ENCODE measurements at regions not wholly inside any gene's neighbourhood (a gene's known extent, or its start where the extent isn't known, plus 50 kb on each side); places are given as distances from the start of the nearest gene placed in this dataset.
A peak's percentile ranks its signal among the peaks of the same experiment; 100 is the strongest.

DNA sequence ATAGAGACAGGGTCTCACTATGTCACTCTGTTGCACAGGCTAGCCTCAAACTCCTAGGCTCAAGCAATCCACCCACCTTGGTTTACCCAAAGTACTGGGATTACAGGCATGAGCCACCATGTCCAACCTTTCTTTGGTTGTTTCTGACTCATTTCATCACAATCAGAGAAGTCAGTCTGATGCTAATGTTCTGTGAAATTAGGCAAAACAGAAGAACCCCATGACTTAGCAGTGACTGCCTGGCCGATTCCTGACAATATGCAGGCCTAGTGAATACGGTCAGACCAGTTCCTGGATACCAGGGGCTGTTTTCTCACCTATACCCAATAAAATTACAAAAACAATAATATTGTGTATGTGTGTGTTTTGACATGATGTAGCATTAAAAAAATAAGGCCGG is 58.8 kb upstream of the BTN3A2 start:
- H3K9me3 Mint-ChIP-seq = peaks cover 0 to 4% (median 0%) of the 10 kb centered on the region in 7 donors
- peaks cover 16 to 23% (median 17%) of the 10 kb centered on the region in 3 donors for H3K4me1 Mint-ChIP-seq
- no peaks in the 10 kb centered on the region for H3K27me3 Mint-ChIP-seq
- H3K27ac Mint-ChIP-seq = peak overlapping the region in 1 of 6 donors; percentile 97
- peaks cover 0 to 11% of the 10 kb centered on the region in 2 donors for H3K36me3 Mint-ChIP-seq
- DNase-seq (no peak), ATAC-seq (ENCODE audit: low read depth in 2 of 2) (no peak)
- no peak overlapping the region for H3K4me3 Mint-ChIP-seq

DNA sequence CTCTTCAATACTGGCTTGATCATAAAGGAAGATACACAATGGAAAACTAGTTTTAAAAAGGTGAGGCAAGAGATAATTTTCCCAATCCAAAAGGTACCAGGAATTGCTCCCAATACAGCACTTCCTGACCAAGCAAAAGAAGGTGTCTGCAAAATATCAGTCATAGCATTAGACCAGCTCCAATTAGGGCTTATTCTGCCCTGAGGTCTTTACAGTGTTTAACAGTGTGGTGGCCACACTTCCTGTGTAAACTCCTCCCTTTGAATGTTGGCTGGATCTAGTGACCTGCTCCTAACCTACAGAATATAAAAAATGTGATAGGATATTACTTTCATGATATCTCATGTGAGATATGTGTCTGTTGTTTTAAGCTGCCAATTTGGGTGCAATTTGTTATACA is 57.1 kb upstream of the BTN3A2 start:
- H3K4me1 Mint-ChIP-seq = peaks cover 31 to 34% (median 32%) of the 10 kb centered on the region in 3 donors
- peaks cover 0 to under 1% (median 0%) of the 10 kb centered on the region in 3 donors for H3K27me3 Mint-ChIP-seq
- DNase-seq (no peak), ATAC-seq (ENCODE audit: low read depth in 2 of 2) (no peak)
- no peak overlapping the region for H3K4me3 Mint-ChIP-seq
- peaks cover 0 to 10% (median 0%) of the 10 kb centered on the region in 7 donors for H3K9me3 Mint-ChIP-seq
- no peak overlapping the region for H3K27ac Mint-ChIP-seq
- H3K36me3 Mint-ChIP-seq = peaks cover 0 to 11% of the 10 kb centered on the region in 2 donors

- H3K9me3 Mint-ChIP-seq = peaks cover 0 to 14% (median 0%) of the 10 kb centered on the region in 7 donors
- peaks cover 0 to 6% (median 4%) of the 10 kb centered on the region in 3 donors for H3K27me3 Mint-ChIP-seq
- peak overlapping the region in 3 of 6 donors; percentile 3 to 100 (median 53) for H3K27ac Mint-ChIP-seq
- DNase-seq (no peak), ATAC-seq (ENCODE audit: low read depth in 2 of 2) (no peak)
- peaks cover 33 to 35% (median 34%) of the 10 kb centered on the region in 3 donors for H3K4me1 Mint-ChIP-seq
- peak overlapping the region in 1 of 8 donors; percentile 55 for H3K4me3 Mint-ChIP-seq
- peaks cover 0 to 8% of the 10 kb centered on the region in 2 donors for H3K36me3 Mint-ChIP-seq
Observed at GRCh38 chr6:26309731-26310142, 55.3 kb upstream of the BTN3A2 start.

DNA sequence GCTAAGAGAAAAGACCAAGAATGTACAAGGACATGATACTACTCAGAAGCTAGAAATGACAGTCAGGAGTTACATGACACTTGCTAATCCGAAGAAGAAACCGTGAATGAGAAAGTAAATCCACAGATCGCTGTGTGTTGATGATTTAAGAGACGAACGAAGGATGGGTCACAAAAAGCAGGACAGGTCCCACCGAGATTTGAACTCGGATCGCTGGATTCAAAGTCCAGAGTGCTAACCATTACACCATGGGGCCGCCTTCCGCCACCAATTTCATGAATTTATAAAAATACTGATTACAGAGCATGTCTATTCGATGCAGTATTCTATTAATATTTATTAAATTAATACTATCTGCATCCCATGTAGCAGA is 54.0 kb upstream of the BTN3A2 start:
- H3K4me1 Mint-ChIP-seq = peaks cover 25 to 26% (median 26%) of the 10 kb centered on the region in 3 donors
- H3K36me3 Mint-ChIP-seq = no peaks in the 10 kb centered on the region
- H3K27me3 Mint-ChIP-seq = peaks cover 0 to 6% (median 4%) of the 10 kb centered on the region in 3 donors
- no peak for DNase-seq
- ATAC-seq (ENCODE audit: low read depth in 2 of 2) = peak in 1 of 2 donors; percentile 16
- peaks cover 0 to 10% (median 0%) of the 10 kb centered on the region in 7 donors for H3K9me3 Mint-ChIP-seq
- peak overlapping the region in 4 of 6 donors; percentile 49 to 100 (median 92) for H3K27ac Mint-ChIP-seq
- H3K4me3 Mint-ChIP-seq = peak overlapping the region in 6 of 8 donors; percentile 49 to 96 (median 93)

DNA sequence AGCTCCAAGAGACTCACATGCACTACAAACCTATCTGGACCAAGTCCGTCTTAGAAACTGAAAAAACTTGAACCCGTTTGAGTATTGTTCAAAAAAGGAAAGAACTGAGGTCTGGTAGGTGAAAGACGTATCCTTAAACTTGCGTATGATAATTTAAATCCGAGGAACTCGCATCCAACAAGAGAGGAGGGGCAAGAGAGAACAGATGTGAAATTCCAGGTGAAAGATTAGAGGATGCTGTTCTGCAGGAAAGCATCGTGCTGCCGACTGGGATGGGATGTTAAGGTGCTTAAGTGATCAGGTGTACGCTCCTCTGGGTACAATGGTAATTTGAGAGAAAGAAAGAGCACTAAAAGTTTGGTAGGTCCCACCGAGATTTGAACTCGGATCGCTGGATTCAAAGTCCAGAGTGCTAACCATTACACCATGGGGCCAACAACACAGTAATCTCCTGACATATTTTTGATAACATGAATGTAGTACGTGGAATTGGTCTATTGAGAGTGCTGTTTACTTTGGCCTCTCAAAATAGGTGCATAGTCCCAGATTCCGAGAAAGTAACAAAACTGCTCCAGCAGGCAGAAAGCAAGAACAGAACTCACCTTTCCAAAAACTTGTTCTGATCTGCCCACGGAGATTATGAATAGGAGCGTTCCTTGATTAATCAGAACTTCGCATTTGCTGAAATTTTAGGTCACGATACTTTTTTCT is 53.5 kb upstream of the BTN3A2 start:
- H3K36me3 Mint-ChIP-seq = no peaks in the 10 kb centered on the region
- DNase-seq (peak; percentile 64), ATAC-seq (ENCODE audit: low read depth in 2 of 2) (peak; percentile 58 to 64)
- H3K27ac Mint-ChIP-seq = peak overlapping the region in 5 of 6 donors; percentile 29 to 100 (median 98)
- H3K27me3 Mint-ChIP-seq = peaks cover 0 to 7% (median 6%) of the 10 kb centered on the region in 3 donors
- H3K9me3 Mint-ChIP-seq = peaks cover 0 to 10% (median 0%) of the 10 kb centered on the region in 7 donors
- peak overlapping the region; percentile 86 to 96 (median 93) for H3K4me3 Mint-ChIP-seq
- peaks cover 25 to 26% (median 26%) of the 10 kb centered on the region in 3 donors for H3K4me1 Mint-ChIP-seq

- Mint-ChIP-seq H3K36me3 (no peaks in the 10 kb centered on the region), H3K4me3 (peak overlapping the region; percentile 86 to 96 (median 93)), H3K27me3 (peaks cover 0 to 12% (median 6%) of the 10 kb centered on the region in 3 donors), H3K9me3 (peaks cover 0 to 10% (median 0%) of the 10 kb centered on the region in 7 donors), H3K4me1 (peaks cover 25 to 26% (median 26%) of the 10 kb centered on the region in 3 donors), H3K27ac (peak overlapping the region in 5 of 6 donors; percentile 49 to 100 (median 98))
- no peak for DNase-seq
- ATAC-seq (ENCODE audit: low read depth in 2 of 2) = no peak
Observed at GRCh38 chr6:26312096-26312463, 52.9 kb upstream of the BTN3A2 start.

- Mint-ChIP-seq H3K27me3 (peaks cover 0 to 17% (median 10%) of the 10 kb centered on the region in 3 donors), H3K36me3 (no peaks in the 10 kb centered on the region), H3K27ac (peak overlapping the region; percentile 47 to 100 (median 98)), H3K4me3 (peak overlapping the region; percentile 86 to 96 (median 93)), H3K9me3 (peaks cover 0 to 10% (median 0%) of the 10 kb centered on the region in 7 donors), H3K4me1 (peaks cover 25 to 26% (median 26%) of the 10 kb centered on the region in 3 donors)
- DNase-seq (peak; percentile 78), ATAC-seq (ENCODE audit: low read depth in 2 of 2) (peak; percentile 69 to 72)
Observed at GRCh38 chr6:26312501-26313397, 52.2 kb upstream of the BTN3A2 start.
